ENCODE measurements at regions not wholly inside any gene's neighbourhood (a gene's known extent, or its start where the extent isn't known, plus 50 kb on each side); places are given as distances from the start of the nearest gene placed in this dataset.

GRCh38 chr3:102827386-102827785 lies 392.6 kb downstream of the ZPLD1 start:
- TF ChIP-seq CTCF (IDR thresholded peaks at IDR 0.05; ENCODE audit: insufficient read depth, low read length) = no peak
- no peak overlapping the region for H3K4me3 ChIP-seq (ENCODE audit: low read depth, low read length)
- no peak for DNase-seq (ENCODE audit: low read depth)

- no peak for TF ChIP-seq CTCF (IDR thresholded peaks at IDR 0.05; ENCODE audit: insufficient read depth, low read length)
- H3K4me3 ChIP-seq (ENCODE audit: low read depth, low read length) = no peak overlapping the region
- DNase-seq (ENCODE audit: low read depth) = no peak
Measured at GRCh38 chr3:102830415-102830814, 395.6 kb downstream of the ZPLD1 start.

DNA sequence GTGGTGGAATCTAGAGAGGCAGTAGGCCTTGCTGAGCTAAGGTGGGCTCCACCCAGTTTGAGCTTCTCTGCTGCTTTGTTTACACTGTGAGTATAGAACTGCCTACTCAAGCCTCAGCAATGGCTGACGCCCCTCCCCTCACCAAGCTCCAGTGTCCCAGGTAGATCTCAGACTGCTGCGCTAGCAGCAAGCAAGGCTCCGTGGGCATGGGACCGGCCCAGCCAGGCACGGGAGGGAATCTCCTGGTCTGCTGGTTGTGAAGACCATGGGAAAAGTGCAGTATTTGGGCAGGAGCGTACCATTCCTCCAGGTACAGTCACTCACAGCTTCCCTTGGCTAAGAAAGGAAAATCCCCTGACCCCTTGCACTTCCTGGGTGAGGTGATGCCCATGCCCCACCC lies 407.1 kb downstream of the ZPLD1 start:
- DNase-seq (ENCODE audit: low read depth) = no peak
- TF ChIP-seq CTCF (IDR thresholded peaks at IDR 0.05; ENCODE audit: insufficient read depth, low read length) = no peak
- H3K4me3 ChIP-seq (ENCODE audit: low read depth, low read length) = no peak overlapping the region

DNA sequence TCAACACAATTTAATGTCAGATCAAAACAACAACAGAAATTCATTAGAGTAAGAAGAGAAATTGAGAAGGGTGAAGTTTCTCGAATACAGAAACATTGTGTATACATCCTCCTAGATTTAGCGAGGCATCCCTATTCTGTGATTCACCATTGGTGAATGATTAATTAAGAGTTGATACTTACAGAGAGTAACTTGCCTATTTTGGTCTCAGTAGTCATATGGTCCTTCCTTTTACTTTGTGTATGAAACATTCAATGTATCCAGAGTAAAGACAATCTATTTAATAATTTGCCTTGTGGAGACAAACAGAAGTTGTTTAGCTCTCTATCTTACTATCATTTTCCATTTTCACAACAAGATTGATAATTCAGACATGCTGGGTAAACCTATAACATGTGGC lies 432.0 kb downstream of the ZPLD1 start:
- TF ChIP-seq CTCF (IDR thresholded peaks at IDR 0.05; ENCODE audit: insufficient read depth, low read length) = no peak
- no peak for DNase-seq (ENCODE audit: low read depth)
- H3K4me3 ChIP-seq (ENCODE audit: low read depth, low read length) = no peak overlapping the region

DNA sequence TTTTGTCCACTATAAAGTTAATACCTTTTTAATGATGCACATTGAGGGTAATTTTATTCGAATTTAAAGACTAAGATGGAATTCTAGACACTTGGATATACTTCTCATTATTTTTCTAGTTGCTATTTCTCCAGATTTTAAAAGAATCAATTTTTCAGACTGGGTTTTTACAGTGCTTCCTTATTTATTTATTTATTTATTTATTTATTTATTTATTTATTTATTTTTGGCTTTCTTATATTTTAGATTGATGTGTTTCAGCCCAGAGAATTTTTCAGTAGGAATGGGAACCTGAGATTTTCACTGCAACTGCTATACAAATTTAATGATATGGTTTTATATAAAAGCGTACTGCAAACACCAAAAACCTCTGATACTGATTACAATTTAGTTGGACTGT lies 448.7 kb downstream of the ZPLD1 start:
- no peak for TF ChIP-seq CTCF (IDR thresholded peaks at IDR 0.05; ENCODE audit: insufficient read depth, low read length)
- no peak overlapping the region for H3K4me3 ChIP-seq (ENCODE audit: low read depth, low read length)
- DNase-seq (ENCODE audit: low read depth) = no peak

DNA sequence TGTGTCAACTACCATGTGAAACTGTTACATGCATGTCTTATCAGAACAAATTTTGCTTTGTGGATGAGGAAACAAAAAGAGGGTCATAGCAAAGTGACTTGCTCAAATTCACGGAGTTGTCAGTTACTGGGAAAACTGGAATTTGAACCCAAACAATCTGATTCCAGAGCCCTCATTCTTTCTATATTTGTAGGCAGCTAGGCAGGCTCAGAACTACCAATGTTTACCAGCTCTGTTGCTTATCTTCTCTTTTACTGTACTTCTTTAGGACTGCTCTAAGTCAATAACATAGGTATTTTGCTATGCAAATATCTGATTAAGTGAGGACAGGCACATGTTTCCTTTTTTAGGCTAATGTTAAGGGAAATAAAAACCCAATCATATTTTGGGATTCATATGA lies 450.5 kb downstream of the ZPLD1 start:
- TF ChIP-seq CTCF (IDR thresholded peaks at IDR 0.05; ENCODE audit: insufficient read depth, low read length) = no peak
- DNase-seq (ENCODE audit: low read depth) = no peak
- H3K4me3 ChIP-seq (ENCODE audit: low read depth, low read length) = no peak overlapping the region

DNA sequence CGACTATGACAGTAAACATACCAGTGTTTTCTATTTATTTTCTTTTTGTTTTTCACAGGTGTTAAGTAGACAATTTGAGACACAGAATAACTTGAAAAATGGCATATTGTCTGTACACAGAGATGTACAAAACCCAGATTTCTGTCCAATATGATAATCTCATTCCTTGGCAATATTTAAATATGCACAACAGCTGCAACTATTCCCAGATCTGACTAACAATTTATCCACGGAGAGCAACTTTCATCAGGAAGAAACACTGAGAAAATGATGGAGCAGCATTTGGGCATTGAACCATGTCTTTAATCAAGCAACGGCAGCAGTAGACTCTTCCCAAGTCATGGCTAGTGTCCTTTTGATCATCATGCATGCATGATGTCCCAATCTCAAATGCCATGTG lies 452.6 kb downstream of the ZPLD1 start:
- no peak for DNase-seq (ENCODE audit: low read depth)
- H3K4me3 ChIP-seq (ENCODE audit: low read depth, low read length) = no peak overlapping the region
- no peak for TF ChIP-seq CTCF (IDR thresholded peaks at IDR 0.05; ENCODE audit: insufficient read depth, low read length)

Data from fibroblast of the aortic adventitia (primary cell).